ENCODE measurements at regions not wholly inside any gene's neighbourhood (a gene's known extent, or its start where the extent isn't known, plus 50 kb on each side); places are given as distances from the start of the nearest gene placed in this dataset.
"Not testable (repeated sequence)": the region's sequence is repeated elsewhere in the genome, so short reads cannot be mapped to it uniquely, and the experiment has no call there.

GRCh38 chr3:71987828-71988227 lies 202.9 kb upstream of the PROK2 start:
- H3K4me3 ChIP-seq (ENCODE audit: low read depth, low read length): no peak overlapping the region
- DNase-seq (ENCODE audit: low read depth): peak; percentile 83
- TF ChIP-seq MYC (IDR thresholded peaks at IDR 0.05; ENCODE audit: low read depth, low read length) (0 out of 2 replicates have a peak, but pooled peaks have one; percentile 17), POLR2A (IDR thresholded peaks at IDR 0.05; ENCODE audit: extremely low read depth, insufficient read length) (no peak)

GRCh38 chr3:71987089-71987735 lies 202.3 kb upstream of the PROK2 start:
- no peak overlapping the region for H3K4me3 ChIP-seq (ENCODE audit: low read depth, low read length)
- no peak for DNase-seq (ENCODE audit: low read depth)
- TF ChIP-seq POLR2A (IDR thresholded peaks at IDR 0.05; ENCODE audit: extremely low read depth, insufficient read length) (no peak), MYC (IDR thresholded peaks at IDR 0.05; ENCODE audit: low read depth, low read length) (no peak), MAX (IDR thresholded peaks at IDR 0.05; ENCODE audit: low read depth, low read length) (no peak), CTCF (IDR thresholded peaks at IDR 0.05; ENCODE audit: low read depth, low read length) (no peak)

- no peak for DNase-seq (ENCODE audit: low read depth)
- no peak overlapping the region for H3K4me3 ChIP-seq (ENCODE audit: low read depth, low read length)
- TF ChIP-seq MAX (IDR thresholded peaks at IDR 0.05; ENCODE audit: low read depth, low read length): no peak
- no peak for TF ChIP-seq CTCF (IDR thresholded peaks at IDR 0.05; ENCODE audit: low read depth, low read length)
Observed at GRCh38 chr3:71986606-71987005, 201.7 kb upstream of the PROK2 start.

- TF ChIP-seq POLR2A (IDR thresholded peaks at IDR 0.05; ENCODE audit: extremely low read depth, insufficient read length) (no peak), CTCF (IDR thresholded peaks at IDR 0.05; ENCODE audit: low read depth, low read length) (no peak), MYC (IDR thresholded peaks at IDR 0.05; ENCODE audit: low read depth, low read length) (no peak), MAX (IDR thresholded peaks at IDR 0.05; ENCODE audit: low read depth, low read length) (no peak)
- no peak overlapping the region for H3K4me3 ChIP-seq (ENCODE audit: low read depth, low read length)
- no peak for DNase-seq (ENCODE audit: low read depth)
Observed at GRCh38 chr3:71984843-71985613, 200.1 kb upstream of the PROK2 start.

- TF ChIP-seq MYC (IDR thresholded peaks at IDR 0.05; ENCODE audit: low read depth, low read length) (no peak), CTCF (IDR thresholded peaks at IDR 0.05; ENCODE audit: low read depth, low read length) (no peak), MAX (IDR thresholded peaks at IDR 0.05; ENCODE audit: low read depth, low read length) (no peak), POLR2A (IDR thresholded peaks at IDR 0.05; ENCODE audit: extremely low read depth, insufficient read length) (no peak)
- no peak overlapping the region for H3K4me3 ChIP-seq (ENCODE audit: low read depth, low read length)
- no peak for DNase-seq (ENCODE audit: low read depth)
Observed at GRCh38 chr3:71983694-71984093, 198.7 kb upstream of the PROK2 start.

- peak; percentile 75 for DNase-seq (ENCODE audit: low read depth)
- not testable (repeated sequence) for H3K4me3 ChIP-seq (ENCODE audit: low read depth, low read length)
Observed at GRCh38 chr3:71982506-71983258, 197.7 kb upstream of the PROK2 start.
